ENCODE measurements at regions not wholly inside any gene's neighbourhood (a gene's known extent, or its start where the extent isn't known, plus 50 kb on each side); places are given as distances from the start of the nearest gene placed in this dataset.

GRCh38 chr21:43343992-43344886, 82.7 kb downstream of the SIK1 start:
- no peak for TF ChIP-seq EGR1 (IDR thresholded peaks at IDR 0.05; ENCODE audit: low read depth)
- no peak for TF ChIP-seq POLR2AphosphoS5 (IDR thresholded peaks at IDR 0.05; ENCODE audit: low read depth, low read length)
- no peak for TF ChIP-seq CTCF (IDR thresholded peaks at IDR 0.05 in 2 of 3, conservative IDR thresholded peaks at IDR 0.05 in 1 of 3; ENCODE audit: borderline replicate concordance in 1 of 3, insufficient read depth in 1 of 3, low read depth in 2 of 3, low read length in 2 of 3)
- no peak for TF ChIP-seq POLR2A (IDR thresholded peaks at IDR 0.05; ENCODE audit: borderline replicate concordance, extremely low read depth, insufficient read depth, insufficient read length)
- no peak for TF ChIP-seq SIN3A (IDR thresholded peaks at IDR 0.05; ENCODE audit: low read depth)
- no peak for TF ChIP-seq SRF (IDR thresholded peaks at IDR 0.05; ENCODE audit: low read depth)
- TF ChIP-seq, protein P1, sequence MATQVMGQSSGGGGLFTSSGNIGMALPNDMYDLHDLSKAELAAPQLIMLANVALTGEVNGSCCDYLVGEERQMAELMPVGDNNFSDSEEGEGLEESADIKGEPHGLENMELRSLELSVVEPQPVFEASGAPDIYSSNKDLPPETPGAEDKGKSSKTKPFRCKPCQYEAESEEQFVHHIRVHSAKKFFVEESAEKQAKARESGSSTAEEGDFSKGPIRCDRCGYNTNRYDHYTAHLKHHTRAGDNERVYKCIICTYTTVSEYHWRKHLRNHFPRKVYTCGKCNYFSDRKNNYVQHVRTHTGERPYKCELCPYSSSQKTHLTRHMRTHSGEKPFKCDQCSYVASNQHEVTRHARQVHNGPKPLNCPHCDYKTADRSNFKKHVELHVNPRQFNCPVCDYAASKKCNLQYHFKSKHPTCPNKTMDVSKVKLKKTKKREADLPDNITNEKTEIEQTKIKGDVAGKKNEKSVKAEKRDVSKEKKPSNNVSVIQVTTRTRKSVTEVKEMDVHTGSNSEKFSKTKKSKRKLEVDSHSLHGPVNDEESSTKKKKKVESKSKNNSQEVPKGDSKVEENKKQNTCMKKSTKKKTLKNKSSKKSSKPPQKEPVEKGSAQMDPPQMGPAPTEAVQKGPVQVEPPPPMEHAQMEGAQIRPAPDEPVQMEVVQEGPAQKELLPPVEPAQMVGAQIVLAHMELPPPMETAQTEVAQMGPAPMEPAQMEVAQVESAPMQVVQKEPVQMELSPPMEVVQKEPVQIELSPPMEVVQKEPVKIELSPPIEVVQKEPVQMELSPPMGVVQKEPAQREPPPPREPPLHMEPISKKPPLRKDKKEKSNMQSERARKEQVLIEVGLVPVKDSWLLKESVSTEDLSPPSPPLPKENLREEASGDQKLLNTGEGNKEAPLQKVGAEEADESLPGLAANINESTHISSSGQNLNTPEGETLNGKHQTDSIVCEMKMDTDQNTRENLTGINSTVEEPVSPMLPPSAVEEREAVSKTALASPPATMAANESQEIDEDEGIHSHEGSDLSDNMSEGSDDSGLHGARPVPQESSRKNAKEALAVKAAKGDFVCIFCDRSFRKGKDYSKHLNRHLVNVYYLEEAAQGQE (IDR thresholded peaks at IDR 0.05; ENCODE audit: low read depth) = no peak

Data from HCT116 (cell line).